Activated naive CD8-positive, alpha-beta T cell treated with anti-CD3 and anti-CD28 coated beads for 36 hours (primary cell): ENCODE measurements at regions not wholly inside any gene's neighbourhood (a gene's known extent, or its start where the extent isn't known, plus 50 kb on each side); places are given as distances from the start of the nearest gene placed in this dataset.

Source experiments
- DNase-seq: peaks from one replicate; pipeline ENCODE4 v3.0.0; 2021
- H3K27ac Mint-ChIP-seq: one replicate; pipeline ENCODE4 v1.8.0; 2022; ENCODE audit warnings: mild to moderate bottlenecking, moderate library complexity, mixed read lengths
- H3K27me3 Mint-ChIP-seq: one replicate; pipeline ENCODE4 v1.8.0; 2022; ENCODE audit warnings: mild to moderate bottlenecking, mixed read lengths
- H3K36me3 Mint-ChIP-seq: one replicate; pipeline ENCODE4 v1.8.0; 2021; ENCODE audit warnings: mild to moderate bottlenecking, mixed read lengths
- H3K4me1 Mint-ChIP-seq: one replicate; pipeline ENCODE4 v1.8.0; 2021; ENCODE audit warnings: mixed read lengths
- H3K4me3 Mint-ChIP-seq: one replicate; pipeline ENCODE4 v1.8.0; 2022; ENCODE audit warnings: mild to moderate bottlenecking, moderate library complexity, mixed read lengths
- H3K9me3 Mint-ChIP-seq: one replicate; pipeline ENCODE4 v1.8.0; 2022; ENCODE audit warnings: mixed read lengths

GRCh38 chr3:109887293-109887692 is 549.9 kb upstream of the DPPA4 start:
- DNase-seq, result no peak
- no peak overlapping the region for H3K27ac Mint-ChIP-seq
- H3K4me1 Mint-ChIP-seq, result peaks cover 4% of the 10 kb centered on the region
- no peaks in the 10 kb centered on the region for H3K27me3 Mint-ChIP-seq
- H3K4me3 Mint-ChIP-seq, result no peak overlapping the region
- peaks cover 3% of the 10 kb centered on the region for H3K36me3 Mint-ChIP-seq
- H3K9me3 Mint-ChIP-seq, result peaks cover 14% of the 10 kb centered on the region

GRCh38 chr3:109888026-109888425 is 550.7 kb upstream of the DPPA4 start:
- Mint-ChIP-seq H3K27ac (no peak overlapping the region), H3K4me3 (no peak overlapping the region), H3K36me3 (peaks cover 3% of the 10 kb centered on the region), H3K4me1 (peaks cover 4% of the 10 kb centered on the region), H3K9me3 (peaks cover 14% of the 10 kb centered on the region), H3K27me3 (no peaks in the 10 kb centered on the region)
- DNase-seq, result no peak

DNA sequence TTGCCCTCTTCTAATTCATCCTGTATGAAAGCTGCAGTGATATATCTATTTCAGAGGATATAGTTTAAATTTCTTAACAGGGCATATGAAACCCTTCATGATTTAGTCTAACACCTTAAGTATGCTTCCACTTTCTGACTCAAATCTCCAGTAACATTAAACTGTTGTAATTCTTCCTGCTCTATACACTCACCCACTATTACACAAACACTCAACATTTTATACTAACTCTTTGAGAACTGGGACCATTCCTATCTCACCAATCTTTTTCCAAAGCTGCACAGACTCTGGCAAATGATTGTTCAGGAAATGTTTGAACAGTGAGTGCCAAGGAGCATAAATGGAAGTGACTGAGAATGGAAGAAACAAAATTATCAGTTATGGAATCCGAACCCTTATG is 560.4 kb upstream of the DPPA4 start:
- H3K9me3 Mint-ChIP-seq, result no peaks in the 10 kb centered on the region
- H3K36me3 Mint-ChIP-seq, result no peaks in the 10 kb centered on the region

DNA sequence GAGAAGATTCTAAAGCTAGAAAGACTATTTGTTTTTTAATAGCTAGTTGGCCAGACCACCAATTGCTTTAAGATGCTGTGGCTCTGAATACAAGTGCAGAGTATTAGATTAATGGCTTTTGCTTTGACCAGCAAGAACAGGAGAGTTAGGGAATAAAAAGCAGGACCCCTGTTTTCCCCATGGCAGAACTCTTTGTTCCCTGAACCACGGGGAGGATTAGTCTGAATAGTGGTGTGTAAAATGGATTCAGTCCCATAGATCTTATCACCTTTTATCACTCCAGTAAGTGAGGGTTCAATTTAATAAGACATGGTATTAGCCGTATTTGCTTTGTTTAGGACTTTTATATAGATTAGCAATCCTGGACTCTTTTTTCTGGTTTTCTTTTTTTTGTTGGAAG is 562.6 kb upstream of the DPPA4 start:
- Mint-ChIP-seq H3K36me3 (no peaks in the 10 kb centered on the region), H3K4me1 (peaks cover 21% of the 10 kb centered on the region), H3K4me3 (no peak overlapping the region), H3K27me3 (no peaks in the 10 kb centered on the region), H3K27ac (no peak overlapping the region), H3K9me3 (peaks cover 2% of the 10 kb centered on the region)
- DNase-seq, result no peak

More for the DNA sequence above, 560.4 kb upstream of the DPPA4 start:
- DNase-seq, result no peak
- Mint-ChIP-seq H3K27ac (no peak overlapping the region), H3K4me1 (peaks cover 21% of the 10 kb centered on the region), H3K4me3 (no peak overlapping the region), H3K27me3 (no peaks in the 10 kb centered on the region)

- Mint-ChIP-seq H3K4me3 (no peak overlapping the region), H3K27me3 (no peaks in the 10 kb centered on the region), H3K4me1 (peaks cover 21% of the 10 kb centered on the region), H3K36me3 (no peaks in the 10 kb centered on the region), H3K9me3 (peaks cover 2% of the 10 kb centered on the region), H3K27ac (no peak overlapping the region)
- no peak for DNase-seq
Measured at GRCh38 chr3:109900783-109901182, 563.4 kb upstream of the DPPA4 start.

DNA sequence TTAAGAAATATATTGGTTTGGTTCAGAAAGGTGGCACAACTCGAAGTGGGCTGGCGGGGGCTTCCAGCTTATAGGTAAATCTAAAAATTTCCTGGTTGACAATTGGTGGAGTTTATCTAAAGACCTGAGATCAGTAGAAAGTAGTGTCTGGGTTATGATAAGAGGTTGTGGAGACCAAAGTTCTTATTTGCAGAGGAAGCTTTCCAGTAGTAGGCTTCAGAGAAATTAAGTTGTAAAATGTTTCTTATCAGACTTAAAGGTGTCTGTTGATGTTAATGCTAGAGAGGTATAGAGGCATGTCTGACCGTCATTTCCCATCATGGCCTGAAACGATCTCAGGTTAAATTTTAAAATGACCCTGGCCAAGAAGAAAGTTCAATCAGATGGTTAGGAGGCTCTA is 565.2 kb upstream of the DPPA4 start:
- no peak overlapping the region for H3K4me3 Mint-ChIP-seq
- DNase-seq, result no peak
- no peaks in the 10 kb centered on the region for H3K27me3 Mint-ChIP-seq
- peaks cover 1% of the 10 kb centered on the region for H3K36me3 Mint-ChIP-seq
- H3K9me3 Mint-ChIP-seq, result peaks cover 8% of the 10 kb centered on the region
- peaks cover 21% of the 10 kb centered on the region for H3K4me1 Mint-ChIP-seq
- H3K27ac Mint-ChIP-seq, result no peak overlapping the region

DNA sequence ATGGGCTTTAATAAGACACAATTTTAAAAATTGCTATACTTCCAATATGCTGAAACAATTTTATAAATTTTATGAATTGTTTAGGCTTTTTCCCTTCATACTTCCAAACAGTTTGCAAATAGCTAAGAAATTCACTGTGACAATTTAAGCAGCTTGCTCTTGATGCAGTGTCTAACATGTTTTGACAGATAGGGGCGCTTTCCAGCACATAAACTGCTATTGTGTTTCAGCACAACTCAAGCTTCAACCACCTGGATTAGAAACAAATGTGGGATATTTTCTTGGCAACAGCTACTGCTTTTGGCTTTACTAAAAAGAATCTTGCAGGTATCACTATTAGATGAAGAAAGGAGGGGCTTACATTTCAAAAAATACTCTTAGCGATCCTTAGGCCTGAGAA is 565.8 kb upstream of the DPPA4 start:
- Mint-ChIP-seq H3K27me3 (no peaks in the 10 kb centered on the region), H3K4me1 (peaks cover 21% of the 10 kb centered on the region)
- no peak for DNase-seq

DNA sequence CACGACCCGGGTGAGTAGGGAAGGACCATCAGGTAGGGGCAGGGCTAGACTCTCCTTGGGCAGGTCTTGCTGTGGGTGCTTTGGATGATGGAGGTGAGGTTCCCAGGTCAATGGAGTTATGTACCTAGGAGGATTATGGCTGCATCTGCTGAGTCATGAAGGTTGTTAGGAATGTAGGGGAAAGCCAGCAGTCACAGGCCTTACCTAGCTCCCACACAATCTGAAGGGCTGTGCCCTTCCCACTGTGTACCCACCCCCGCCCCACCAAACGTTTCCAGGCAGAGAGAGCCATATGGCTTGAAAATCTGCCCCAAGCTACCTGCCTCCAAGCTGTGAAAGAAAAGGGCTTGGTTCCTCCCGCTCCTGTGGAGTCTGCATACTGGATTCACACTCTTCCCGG is 573.4 kb upstream of the DPPA4 start:
- H3K4me1 Mint-ChIP-seq, result no peaks in the 10 kb centered on the region
- H3K4me3 Mint-ChIP-seq, result no peak overlapping the region
- H3K36me3 Mint-ChIP-seq, result peaks cover 4% of the 10 kb centered on the region
- no peak overlapping the region for H3K27ac Mint-ChIP-seq
- no peaks in the 10 kb centered on the region for H3K27me3 Mint-ChIP-seq
- peaks cover 22% of the 10 kb centered on the region for H3K9me3 Mint-ChIP-seq
- no peak for DNase-seq

More for the DNA sequence above, 565.8 kb upstream of the DPPA4 start:
- Mint-ChIP-seq H3K9me3 (peaks cover 11% of the 10 kb centered on the region), H3K4me3 (no peak overlapping the region), H3K27ac (no peak overlapping the region), H3K36me3 (peaks cover 1% of the 10 kb centered on the region)

DNA sequence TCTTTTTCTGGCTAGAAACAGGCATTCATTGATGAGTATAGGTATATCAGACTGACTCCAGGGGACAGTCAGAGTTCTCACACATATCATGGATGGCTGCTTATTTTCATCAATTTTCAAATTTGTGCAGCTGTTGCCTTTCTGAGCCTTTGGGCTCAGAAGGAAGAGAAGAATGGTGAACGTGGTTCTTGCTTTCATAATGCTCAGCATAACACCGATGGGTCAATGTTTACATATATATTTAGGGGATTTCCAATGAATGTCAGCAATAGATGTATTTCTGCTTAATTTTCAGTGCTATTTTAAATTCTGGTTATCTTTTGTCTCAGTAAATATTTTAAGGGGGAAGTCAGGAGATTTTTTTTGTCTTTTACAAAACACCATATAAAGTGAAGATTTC is 581.4 kb upstream of the DPPA4 start:
- no peak for DNase-seq
- Mint-ChIP-seq H3K36me3 (peaks cover 3% of the 10 kb centered on the region), H3K27me3 (no peaks in the 10 kb centered on the region), H3K4me3 (no peak overlapping the region), H3K4me1 (no peaks in the 10 kb centered on the region), H3K27ac (no peak overlapping the region), H3K9me3 (peaks cover 6% of the 10 kb centered on the region)

DNA sequence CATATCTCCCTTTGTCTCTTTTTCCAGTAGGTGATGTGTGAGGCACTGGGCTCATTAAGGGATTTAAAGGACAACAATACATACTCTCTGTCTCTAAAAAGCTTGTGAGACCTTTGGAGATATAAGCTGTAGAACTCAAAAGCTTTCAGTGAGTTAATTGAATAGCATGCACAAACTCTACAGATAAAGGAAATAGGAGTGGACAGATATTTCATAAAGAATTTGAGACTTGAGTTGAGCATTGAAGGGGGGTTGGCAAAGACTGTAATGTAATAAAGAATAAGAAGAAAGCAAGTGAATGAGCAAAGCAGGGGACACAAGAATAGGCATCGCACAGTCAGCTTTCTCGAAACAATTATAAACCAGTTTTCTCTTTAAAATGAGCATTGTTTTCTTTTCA is 583.4 kb upstream of the DPPA4 start:
- no peak for DNase-seq
- H3K27me3 Mint-ChIP-seq, result no peaks in the 10 kb centered on the region
- no peak overlapping the region for H3K27ac Mint-ChIP-seq

GRCh38 chr3:109921509-109921908 is 584.2 kb upstream of the DPPA4 start:
- H3K27ac Mint-ChIP-seq, result no peak overlapping the region
- no peaks in the 10 kb centered on the region for H3K9me3 Mint-ChIP-seq
- H3K4me1 Mint-ChIP-seq, result no peaks in the 10 kb centered on the region
- no peaks in the 10 kb centered on the region for H3K27me3 Mint-ChIP-seq
- H3K36me3 Mint-ChIP-seq, result no peaks in the 10 kb centered on the region
- no peak for DNase-seq
- H3K4me3 Mint-ChIP-seq, result no peak overlapping the region

More for the DNA sequence above, 583.4 kb upstream of the DPPA4 start:
- H3K36me3 Mint-ChIP-seq, result no peaks in the 10 kb centered on the region
- H3K9me3 Mint-ChIP-seq, result no peaks in the 10 kb centered on the region
- H3K4me1 Mint-ChIP-seq, result no peaks in the 10 kb centered on the region
- H3K4me3 Mint-ChIP-seq, result no peak overlapping the region

- Mint-ChIP-seq H3K9me3 (no peaks in the 10 kb centered on the region), H3K4me3 (no peak overlapping the region), H3K36me3 (no peaks in the 10 kb centered on the region), H3K27ac (no peak overlapping the region), H3K27me3 (no peaks in the 10 kb centered on the region), H3K4me1 (peaks cover 3% of the 10 kb centered on the region)
- no peak for DNase-seq
Measured at GRCh38 chr3:109922856-109923255, 585.5 kb upstream of the DPPA4 start.

DNA sequence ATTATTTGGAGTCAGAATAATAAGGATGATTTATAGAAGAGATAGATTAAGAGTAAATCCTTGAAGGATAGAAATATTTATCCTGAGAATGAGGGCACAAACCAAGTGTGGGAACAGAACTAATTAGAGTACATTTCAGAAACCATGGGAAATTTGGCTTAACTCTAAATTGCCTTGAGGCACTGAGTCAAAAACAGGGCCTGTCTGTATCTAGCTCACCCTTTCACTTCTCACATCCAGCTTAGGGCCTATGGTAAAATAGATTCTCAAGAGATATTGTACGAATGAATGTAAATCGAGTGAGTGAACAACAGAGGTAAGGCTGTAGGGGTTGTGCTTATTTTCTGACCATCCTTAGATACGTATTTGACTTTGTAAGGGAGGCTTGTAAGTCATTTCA is 586.1 kb upstream of the DPPA4 start:
- Mint-ChIP-seq H3K4me1 (peaks cover 3% of the 10 kb centered on the region), H3K27me3 (no peaks in the 10 kb centered on the region), H3K9me3 (no peaks in the 10 kb centered on the region), H3K36me3 (no peaks in the 10 kb centered on the region), H3K4me3 (no peak overlapping the region), H3K27ac (no peak overlapping the region)
- no peak for DNase-seq

DNA sequence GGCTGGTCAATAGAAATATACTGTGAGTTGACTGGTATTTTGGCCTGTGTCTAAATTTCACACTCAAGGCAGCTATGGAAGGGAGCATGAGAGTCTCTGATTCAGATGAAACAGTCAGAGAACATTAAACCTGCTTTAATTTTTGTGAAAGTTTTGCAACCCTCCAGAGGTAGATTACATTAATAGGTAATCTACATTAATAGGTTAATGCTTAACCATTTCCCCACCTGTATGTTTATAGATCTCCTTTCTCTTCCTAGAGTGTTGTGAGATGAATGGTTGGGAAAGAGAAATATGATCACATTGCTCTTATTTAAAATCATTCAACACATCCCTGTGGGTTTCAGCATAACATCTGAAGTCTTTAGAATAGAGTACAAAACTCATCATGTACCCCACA is 586.9 kb upstream of the DPPA4 start:
- Mint-ChIP-seq H3K27ac (no peak overlapping the region), H3K4me3 (no peak overlapping the region), H3K27me3 (no peaks in the 10 kb centered on the region), H3K9me3 (no peaks in the 10 kb centered on the region), H3K4me1 (peaks cover 3% of the 10 kb centered on the region), H3K36me3 (no peaks in the 10 kb centered on the region)
- no peak for DNase-seq

GRCh38 chr3:109926376-109926775 is 589.0 kb upstream of the DPPA4 start:
- peaks cover 3% of the 10 kb centered on the region for H3K4me1 Mint-ChIP-seq
- DNase-seq, result no peak
- no peaks in the 10 kb centered on the region for H3K36me3 Mint-ChIP-seq
- no peaks in the 10 kb centered on the region for H3K27me3 Mint-ChIP-seq
- no peaks in the 10 kb centered on the region for H3K9me3 Mint-ChIP-seq
- no peak overlapping the region for H3K4me3 Mint-ChIP-seq
- H3K27ac Mint-ChIP-seq, result no peak overlapping the region

GRCh38 chr3:109927161-109927560 is 589.8 kb upstream of the DPPA4 start:
- H3K27ac Mint-ChIP-seq, result no peak overlapping the region
- H3K27me3 Mint-ChIP-seq, result no peaks in the 10 kb centered on the region
- no peaks in the 10 kb centered on the region for H3K36me3 Mint-ChIP-seq
- no peak overlapping the region for H3K4me3 Mint-ChIP-seq
- H3K4me1 Mint-ChIP-seq, result peaks cover 3% of the 10 kb centered on the region
- no peaks in the 10 kb centered on the region for H3K9me3 Mint-ChIP-seq
- DNase-seq, result no peak

DNA sequence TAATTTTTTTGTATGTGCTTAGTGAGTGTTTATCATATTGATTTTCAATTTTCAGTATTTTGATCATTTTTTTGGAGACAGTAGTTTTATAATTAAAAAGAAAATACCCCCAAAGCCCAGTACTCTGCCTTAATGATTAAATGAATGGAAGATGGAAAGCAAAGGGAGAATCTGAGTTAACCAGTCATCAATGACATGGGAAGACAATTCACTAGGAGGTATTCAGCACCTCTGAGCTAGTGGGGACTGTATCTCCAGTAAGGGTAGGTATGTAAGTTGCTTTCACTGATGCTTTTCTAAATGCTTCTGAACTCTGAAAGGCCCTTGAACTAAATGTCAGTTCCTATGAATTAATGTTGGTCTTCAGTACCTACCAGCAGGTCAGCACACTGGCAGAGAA is 590.4 kb upstream of the DPPA4 start:
- H3K4me3 Mint-ChIP-seq, result no peak overlapping the region
- H3K36me3 Mint-ChIP-seq, result no peaks in the 10 kb centered on the region
- no peaks in the 10 kb centered on the region for H3K27me3 Mint-ChIP-seq
- H3K4me1 Mint-ChIP-seq, result peaks cover 3% of the 10 kb centered on the region
- no peaks in the 10 kb centered on the region for H3K9me3 Mint-ChIP-seq
- DNase-seq, result no peak
- H3K27ac Mint-ChIP-seq, result no peak overlapping the region
